ENCODE measurements at regions not wholly inside any gene's neighbourhood (a gene's known extent, or its start where the extent isn't known, plus 50 kb on each side); places are given as distances from the start of the nearest gene placed in this dataset.

- no TSS peak for BruUV-seq (replicated peaks)
- ATAC-seq (no peak), DNase-seq (ENCODE audit: low read depth, low spot score) (no peak)
- H3K27me3 ChIP-seq (ENCODE audit: control insufficient read depth, insufficient read depth, low read length), result peaks cover 3% of the 10 kb centered on the region; the same call in 1 of the 2 replicates
- no peaks in the 10 kb centered on the region for H3K4me1 ChIP-seq (ENCODE audit: control insufficient read depth, insufficient read depth, low read length)
- intact Hi-C loops (cut with micrococcal nuclease; ENCODE audit: unreplicated experiment), result no loop called here
- H3K4me3 ChIP-seq (ENCODE audit: low read depth in 2 of 2, low read length in 2 of 2), result no peak overlapping the region
- in situ Hi-C loops (cut with HindIII; ENCODE audit: low pct_unique_long_range_greater_than_20kb, low sequenced_read_pairs), result no loop called here
- H3K27ac ChIP-seq (ENCODE audit: low read length), result no peak overlapping the region
- POLR2A ChIA-PET, result no interaction called here
- H3K36me3 ChIP-seq (ENCODE audit: control insufficient read depth, insufficient read depth, low read length), result no peaks in the 10 kb centered on the region
- H3K9me3 ChIP-seq (ENCODE audit: control insufficient read depth, insufficient read depth, low read depth, low read length), result no peaks in the 10 kb centered on the region
- TF ChIP-seq SIN3A (IDR thresholded peaks at IDR 0.05; ENCODE audit: borderline replicate concordance, insufficient read depth, low read depth, low read length), result no peak
- TF ChIP-seq TCF7L2 (IDR thresholded peaks at IDR 0.05; ENCODE audit: low read depth, low read length), result no peak
- TF ChIP-seq POLR2AphosphoS5 (IDR thresholded peaks at IDR 0.05; ENCODE audit: low read depth, low read length), result no peak
- TF ChIP-seq CTCF (IDR thresholded peaks at IDR 0.05), result no peak
- TF ChIP-seq REST (IDR thresholded peaks at IDR 0.05; ENCODE audit: insufficient read depth in 1 of 2, low read depth in 2 of 2, low read length in 1 of 2), result no peak
- CTCF ChIA-PET, result no interaction called here
Measured at GRCh38 chr18:10060469-10060782, 146.6 kb downstream of the VAPA start.

GRCh38 chr18:10060841-10061240 is 147.0 kb downstream of the VAPA start:
- no peaks in the 10 kb centered on the region for H3K9me3 ChIP-seq (ENCODE audit: control insufficient read depth, insufficient read depth, low read depth, low read length)
- TF ChIP-seq CTCF (IDR thresholded peaks at IDR 0.05) (no peak), REST (IDR thresholded peaks at IDR 0.05; ENCODE audit: insufficient read depth in 1 of 2, low read depth in 2 of 2, low read length in 1 of 2) (no peak), SIN3A (IDR thresholded peaks at IDR 0.05; ENCODE audit: borderline replicate concordance, insufficient read depth, low read depth, low read length) (no peak), TCF7L2 (IDR thresholded peaks at IDR 0.05; ENCODE audit: low read depth, low read length) (no peak), POLR2AphosphoS5 (IDR thresholded peaks at IDR 0.05; ENCODE audit: low read depth, low read length) (no peak)
- H3K27ac ChIP-seq (ENCODE audit: low read length), result no peak overlapping the region
- DNase-seq (ENCODE audit: low read depth, low spot score) (no peak), ATAC-seq (no peak)
- H3K36me3 ChIP-seq (ENCODE audit: control insufficient read depth, insufficient read depth, low read length), result no peaks in the 10 kb centered on the region
- H3K27me3 ChIP-seq (ENCODE audit: control insufficient read depth, insufficient read depth, low read length), result peaks cover 3% of the 10 kb centered on the region; the same call in 1 of the 2 replicates
- H3K4me1 ChIP-seq (ENCODE audit: control insufficient read depth, insufficient read depth, low read length), result no peaks in the 10 kb centered on the region
- ChIA-PET CTCF (no interaction called here), POLR2A (no interaction called here)
- H3K4me3 ChIP-seq (ENCODE audit: low read depth in 2 of 2, low read length in 2 of 2), result no peak overlapping the region
- intact Hi-C loops (cut with micrococcal nuclease; ENCODE audit: unreplicated experiment), result no loop called here
- in situ Hi-C loops (cut with HindIII; ENCODE audit: low pct_unique_long_range_greater_than_20kb, low sequenced_read_pairs), result no loop called here
- no TSS peak for BruUV-seq (replicated peaks)

Data from Panc1 (cell line).